H1 (cell line): ENCODE measurements at regions not wholly inside any gene's neighbourhood (a gene's known extent, or its start where the extent isn't known, plus 50 kb on each side); places are given as distances from the start of the nearest gene placed in this dataset.

ENCODE experiments used
- RNF2 ChIP-seq: fragments of 200-900, 300-1000 bp; sonication (generic); IDR thresholded peaks from 2 replicates; pipeline ENCODE4 v1.7.1; 2016; ENCODE audit warnings: borderline replicate concordance, low read depth, mild to moderate bottlenecking, antibody characterized with exemption, low read length; ENCODE audit not compliant: poor library complexity, severe bottlenecking; ENCODE audit errors: missing control alignments

DNA sequence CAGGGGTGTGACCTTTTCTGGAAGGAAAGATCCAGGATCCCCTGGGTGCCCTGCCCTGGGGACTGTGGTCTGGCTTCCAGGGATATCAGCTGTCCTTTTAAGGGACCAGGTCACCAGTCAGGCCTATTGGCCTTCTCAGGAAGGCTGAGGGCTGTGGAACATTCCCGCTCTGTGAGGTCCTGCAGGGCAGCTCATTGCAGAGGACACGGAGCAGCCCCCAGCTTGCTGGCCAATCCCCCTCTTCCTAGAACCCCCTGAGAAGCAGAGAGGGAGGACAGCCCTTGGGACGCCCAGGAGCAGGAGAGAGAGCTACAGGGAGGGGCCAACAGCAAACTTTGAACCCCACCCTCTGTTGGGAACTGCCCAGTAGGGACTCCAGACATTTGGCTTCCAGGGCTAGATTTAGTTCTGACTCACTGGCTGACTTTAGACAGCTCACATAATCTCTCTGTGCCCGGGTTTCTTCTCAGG is 67.9 kb upstream of the COL13A1 start (continued):
- no peak for TF ChIP-seq RNF2
